GM12892 (cell line): ENCODE measurements at regions not wholly inside any gene's neighbourhood (a gene's known extent, or its start where the extent isn't known, plus 50 kb on each side); places are given as distances from the start of the nearest gene placed in this dataset.

Experiments
- POLR2A ChIP-seq: IDR thresholded peaks from 2 replicates; pipeline ENCODE4 v1.6.1; 2011; ENCODE audit warnings: low read depth, low read length, control low read depth
- POLR2AphosphoS5 ChIP-seq: IDR thresholded peaks from 2 replicates; pipeline ENCODE4 v1.6.1; 2011; ENCODE audit warnings: low read depth, low read length, control low read depth
- TAF1 ChIP-seq: IDR thresholded peaks from 2 replicates; pipeline ENCODE4 v1.6.1; 2011; ENCODE audit warnings: low read depth, mild to moderate bottlenecking, control low read depth, low read length, borderline replicate concordance

DNA sequence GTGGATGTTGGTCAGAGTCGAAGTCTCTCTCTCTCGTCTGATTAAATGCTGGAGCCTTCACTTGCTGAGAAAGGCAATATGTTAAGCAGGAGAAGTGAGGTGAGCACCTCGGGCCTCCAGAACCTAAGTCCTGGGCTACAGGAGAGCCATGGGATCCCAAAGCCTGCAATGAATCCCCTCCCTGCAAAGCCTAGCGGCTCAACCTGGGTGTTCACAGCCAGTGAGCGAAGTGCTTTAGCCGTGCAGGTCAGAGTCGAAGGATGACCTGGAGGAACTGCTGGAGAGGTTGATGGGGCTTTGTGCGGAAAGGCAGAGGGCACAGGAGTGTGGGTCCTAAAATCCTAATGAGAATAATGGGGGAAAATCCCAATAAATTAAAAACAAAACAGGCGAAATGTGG is 267.8 kb downstream of the ENGASE start:
- TF ChIP-seq POLR2AphosphoS5 (no peak), TAF1 (no peak), POLR2A (no peak)
